ENCODE measurements at regions not wholly inside any gene's neighbourhood (a gene's known extent, or its start where the extent isn't known, plus 50 kb on each side); places are given as distances from the start of the nearest gene placed in this dataset.

GRCh38 chr7:41255716-41256115 is 447.2 kb downstream of the INHBA start:
- TF ChIP-seq, protein P1, sequence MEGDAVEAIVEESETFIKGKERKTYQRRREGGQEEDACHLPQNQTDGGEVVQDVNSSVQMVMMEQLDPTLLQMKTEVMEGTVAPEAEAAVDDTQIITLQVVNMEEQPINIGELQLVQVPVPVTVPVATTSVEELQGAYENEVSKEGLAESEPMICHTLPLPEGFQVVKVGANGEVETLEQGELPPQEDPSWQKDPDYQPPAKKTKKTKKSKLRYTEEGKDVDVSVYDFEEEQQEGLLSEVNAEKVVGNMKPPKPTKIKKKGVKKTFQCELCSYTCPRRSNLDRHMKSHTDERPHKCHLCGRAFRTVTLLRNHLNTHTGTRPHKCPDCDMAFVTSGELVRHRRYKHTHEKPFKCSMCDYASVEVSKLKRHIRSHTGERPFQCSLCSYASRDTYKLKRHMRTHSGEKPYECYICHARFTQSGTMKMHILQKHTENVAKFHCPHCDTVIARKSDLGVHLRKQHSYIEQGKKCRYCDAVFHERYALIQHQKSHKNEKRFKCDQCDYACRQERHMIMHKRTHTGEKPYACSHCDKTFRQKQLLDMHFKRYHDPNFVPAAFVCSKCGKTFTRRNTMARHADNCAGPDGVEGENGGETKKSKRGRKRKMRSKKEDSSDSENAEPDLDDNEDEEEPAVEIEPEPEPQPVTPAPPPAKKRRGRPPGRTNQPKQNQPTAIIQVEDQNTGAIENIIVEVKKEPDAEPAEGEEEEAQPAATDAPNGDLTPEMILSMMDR (IDR thresholded peaks at IDR 0.05), result no peak
- H3K9me3 ChIP-seq, result no peaks in the 10 kb centered on the region
- peaks cover 0 to 3% of the 10 kb centered on the region in 2 experiments for H3K4me1 ChIP-seq (ENCODE audit: control insufficient read depth in 1 of 2, insufficient read depth in 1 of 2, low read depth in 1 of 2, low read length in 1 of 2)
- H3K27ac ChIP-seq, result no peak overlapping the region
- no peak overlapping the region for H3K4me3 ChIP-seq (ENCODE audit: low read depth in 1 of 2, low read length in 1 of 2)
- H3K36me3 ChIP-seq, result no peaks in the 10 kb centered on the region
- H3K27me3 ChIP-seq, result no peaks in the 10 kb centered on the region

- Histone ChIP-seq H3K9me3 (no peaks in the 10 kb centered on the region), H3K36me3 (no peaks in the 10 kb centered on the region), H3K27me3 (no peaks in the 10 kb centered on the region), H3K4me1 (ENCODE audit: control insufficient read depth in 1 of 2, insufficient read depth in 1 of 2, low read depth in 1 of 2, low read length in 1 of 2) (peaks cover 0 to 3% of the 10 kb centered on the region in 2 experiments), H3K27ac (no peak overlapping the region), H3K4me3 (ENCODE audit: low read depth in 1 of 2, low read length in 1 of 2) (no peak overlapping the region)
- TF ChIP-seq, protein P1 (IDR thresholded peaks at IDR 0.05), result no peak
Measured at GRCh38 chr7:41255113-41255512, 447.8 kb downstream of the INHBA start.

DNA sequence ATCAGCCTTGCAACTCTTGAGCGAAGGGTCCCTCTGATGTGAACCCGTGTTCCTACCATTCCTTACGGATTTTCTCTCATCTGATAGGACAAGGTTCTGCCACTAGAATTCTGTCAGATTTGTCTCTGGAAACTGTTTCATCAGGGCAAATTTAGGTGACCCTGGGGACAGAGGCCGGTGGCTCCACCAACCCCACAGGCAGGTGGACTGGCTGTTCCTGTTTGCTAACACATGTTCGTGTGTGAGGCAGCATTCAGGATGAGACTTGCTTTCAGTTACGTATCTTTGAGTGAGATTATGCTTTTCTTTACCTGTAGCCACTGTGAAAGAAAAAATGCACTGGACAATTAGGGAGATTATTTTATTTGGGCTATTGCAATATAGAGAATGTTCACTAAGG is 449.9 kb downstream of the INHBA start:
- Histone ChIP-seq H3K36me3 (no peaks in the 10 kb centered on the region), H3K9me3 (no peaks in the 10 kb centered on the region), H3K4me1 (ENCODE audit: control insufficient read depth in 1 of 2, insufficient read depth in 1 of 2, low read depth in 1 of 2, low read length in 1 of 2) (peaks cover 0 to 3% of the 10 kb centered on the region in 2 experiments), H3K27ac (no peak overlapping the region), H3K4me3 (ENCODE audit: low read depth in 1 of 2, low read length in 1 of 2) (no peak overlapping the region), H3K27me3 (no peaks in the 10 kb centered on the region)
- TF ChIP-seq, protein P1 (IDR thresholded peaks at IDR 0.05), result no peak

DNA sequence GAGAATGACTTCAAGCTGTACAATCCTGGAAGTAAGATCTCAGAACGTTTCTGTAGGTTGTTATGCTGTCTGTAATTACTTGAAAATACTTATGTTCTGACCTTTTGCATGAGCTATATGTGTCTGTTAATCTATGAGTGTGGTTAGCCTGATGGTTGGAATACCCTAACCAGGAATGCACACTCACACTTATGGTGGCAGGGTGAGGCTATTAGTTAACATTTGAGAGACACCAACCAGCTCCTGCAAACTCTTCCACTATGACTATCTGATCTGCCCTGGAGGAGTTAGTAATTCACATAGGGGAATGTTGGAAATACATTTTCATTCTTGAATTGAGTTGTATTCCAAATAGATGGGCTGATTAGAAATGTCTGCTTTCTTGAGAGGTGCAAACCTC is 450.3 kb downstream of the INHBA start:
- no peak overlapping the region for H3K27ac ChIP-seq
- H3K36me3 ChIP-seq, result no peaks in the 10 kb centered on the region

GRCh38 chr7:41247143-41247865 is 455.6 kb downstream of the INHBA start:
- H3K4me3 ChIP-seq (ENCODE audit: low read depth in 1 of 2, low read length in 1 of 2), result no peak overlapping the region
- no peaks in the 10 kb centered on the region for H3K4me1 ChIP-seq (ENCODE audit: control insufficient read depth in 1 of 2, insufficient read depth in 1 of 2, low read depth in 1 of 2, low read length in 1 of 2)
- no peaks in the 10 kb centered on the region for H3K36me3 ChIP-seq
- no peaks in the 10 kb centered on the region for H3K9me3 ChIP-seq
- H3K27me3 ChIP-seq, result no peaks in the 10 kb centered on the region
- H3K27ac ChIP-seq, result no peak overlapping the region
- TF ChIP-seq, protein P1 (IDR thresholded peaks at IDR 0.05), result no peak

More for the DNA sequence above, 450.3 kb downstream of the INHBA start:
- Histone ChIP-seq H3K9me3 (no peaks in the 10 kb centered on the region), H3K4me3 (ENCODE audit: low read depth in 1 of 2, low read length in 1 of 2) (no peak overlapping the region), H3K27me3 (no peaks in the 10 kb centered on the region), H3K4me1 (ENCODE audit: control insufficient read depth in 1 of 2, insufficient read depth in 1 of 2, low read depth in 1 of 2, low read length in 1 of 2) (peaks cover 0 to 1% of the 10 kb centered on the region in 2 experiments)
- TF ChIP-seq, protein P1 (IDR thresholded peaks at IDR 0.05), result no peak
